ENCODE measurements at regions not wholly inside any gene's neighbourhood (a gene's known extent, or its start where the extent isn't known, plus 50 kb on each side); places are given as distances from the start of the nearest gene placed in this dataset.

DNA sequence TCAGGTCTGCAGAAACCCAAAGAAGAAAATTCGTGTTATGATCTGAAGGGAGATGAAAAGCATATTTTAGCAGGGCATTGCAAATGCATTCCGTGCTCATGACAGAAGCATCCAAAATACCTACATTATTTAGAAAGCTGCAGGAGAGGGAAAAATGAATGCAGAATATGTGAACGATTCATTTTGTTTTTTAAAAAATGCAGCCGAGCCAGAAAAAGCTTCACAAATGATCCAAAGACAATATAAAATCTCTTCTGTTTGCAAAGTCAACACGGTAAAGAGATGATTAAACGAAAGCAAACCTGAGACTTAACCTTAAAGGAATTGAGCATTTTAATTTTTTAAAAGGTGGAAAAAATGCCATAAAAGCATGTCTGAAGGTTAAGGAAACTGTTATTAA, 136.1 kb upstream of the SULF2 start:
- TF ChIP-seq, protein P1, sequence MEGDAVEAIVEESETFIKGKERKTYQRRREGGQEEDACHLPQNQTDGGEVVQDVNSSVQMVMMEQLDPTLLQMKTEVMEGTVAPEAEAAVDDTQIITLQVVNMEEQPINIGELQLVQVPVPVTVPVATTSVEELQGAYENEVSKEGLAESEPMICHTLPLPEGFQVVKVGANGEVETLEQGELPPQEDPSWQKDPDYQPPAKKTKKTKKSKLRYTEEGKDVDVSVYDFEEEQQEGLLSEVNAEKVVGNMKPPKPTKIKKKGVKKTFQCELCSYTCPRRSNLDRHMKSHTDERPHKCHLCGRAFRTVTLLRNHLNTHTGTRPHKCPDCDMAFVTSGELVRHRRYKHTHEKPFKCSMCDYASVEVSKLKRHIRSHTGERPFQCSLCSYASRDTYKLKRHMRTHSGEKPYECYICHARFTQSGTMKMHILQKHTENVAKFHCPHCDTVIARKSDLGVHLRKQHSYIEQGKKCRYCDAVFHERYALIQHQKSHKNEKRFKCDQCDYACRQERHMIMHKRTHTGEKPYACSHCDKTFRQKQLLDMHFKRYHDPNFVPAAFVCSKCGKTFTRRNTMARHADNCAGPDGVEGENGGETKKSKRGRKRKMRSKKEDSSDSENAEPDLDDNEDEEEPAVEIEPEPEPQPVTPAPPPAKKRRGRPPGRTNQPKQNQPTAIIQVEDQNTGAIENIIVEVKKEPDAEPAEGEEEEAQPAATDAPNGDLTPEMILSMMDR (IDR thresholded peaks at IDR 0.05) = no peak
- TF ChIP-seq POLR2A (IDR thresholded peaks at IDR 0.05) = no peak
